GM10248 (cell line): ENCODE measurements at regions not wholly inside any gene's neighbourhood (a gene's known extent, or its start where the extent isn't known, plus 50 kb on each side); places are given as distances from the start of the nearest gene placed in this dataset.
A peak's percentile ranks its signal among the peaks of the same experiment; 100 is the strongest.
"Not testable (repeated sequence)": the region's sequence is repeated elsewhere in the genome, so short reads cannot be mapped to it uniquely, and the experiment has no call there.

Experiments
- CTCF ChIA-PET: fragments of 300-600 bp; sonication (Branson Sonifier 250); formaldehyde crosslinking; extraction: SDS; loops from one replicate; lab custom pipeline; 2021; ENCODE audit warnings: antibody characterized with exemption; lab: Yijun Ruan, JAX
- POLR2A ChIA-PET: fragments of 350-650 bp; sonication (Branson Sonifier 250); formaldehyde crosslinking; extraction: SDS; loops from one replicate; lab custom pipeline; 2020; ENCODE audit warnings: antibody characterized with exemption; lab: Yijun Ruan, JAX
- DNase-seq: peaks from one replicate; pipeline ENCODE4 v3.0.0; 2012; ENCODE audit errors: extremely low spot score
- TF ChIP-seq, protein P1 (sequence below): IDR thresholded peaks from 2 replicates; pipeline ENCODE4 v1.5.1; 2012; ENCODE audit warnings: mild to moderate bottlenecking, low read depth; ENCODE audit errors: extremely low read depth, missing control alignments, control extremely low read depth

DNA sequence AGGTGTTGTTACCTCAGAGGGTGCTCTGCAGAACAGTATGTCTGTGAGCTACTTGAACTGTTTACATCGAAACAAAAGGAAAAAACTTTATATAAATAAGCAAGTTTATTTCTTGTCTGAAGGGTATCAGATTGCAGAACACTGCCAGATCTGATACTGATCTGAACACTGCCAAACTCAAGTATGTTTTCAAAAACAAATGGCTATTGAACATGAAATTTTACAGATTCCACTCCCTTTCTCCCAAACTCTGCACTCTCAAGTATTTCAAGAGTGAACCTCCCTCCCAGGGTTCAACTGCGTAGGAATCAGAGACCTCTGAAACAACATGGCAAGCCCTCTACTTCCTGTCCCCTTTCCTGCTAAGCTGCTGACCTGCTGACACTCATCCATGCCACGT, 216.6 kb downstream of the ZNF33B start:
- ChIA-PET POLR2A (no interaction called here), CTCF (interaction anchor here (1.0 kb wide), 1 partner anchor 13 kb away, joined by 3 read pairs; no protein-coding TSS in a partner anchor)

DNA sequence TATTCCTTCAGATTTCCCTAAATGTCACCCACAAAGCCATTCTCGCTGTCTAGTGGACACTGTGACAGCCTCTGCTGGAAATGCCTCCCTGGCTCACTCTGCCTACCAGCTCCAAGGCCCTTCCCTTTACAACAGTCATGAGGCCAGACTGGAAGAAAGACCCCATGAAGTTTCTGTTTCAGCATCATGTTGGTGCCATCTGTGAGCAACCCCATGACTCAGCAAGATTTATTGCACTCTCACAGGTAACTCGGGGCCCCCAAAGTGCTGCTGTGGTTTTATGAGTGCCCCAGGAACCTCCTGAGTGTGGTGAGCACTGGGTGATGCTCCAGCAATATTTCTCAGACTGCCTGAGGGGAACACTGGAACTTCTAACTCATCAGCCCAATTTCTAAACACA, 218.6 kb downstream of the ZNF33B start:
- ChIA-PET CTCF (no interaction called here), POLR2A (no interaction called here)
- TF ChIP-seq, protein P1, sequence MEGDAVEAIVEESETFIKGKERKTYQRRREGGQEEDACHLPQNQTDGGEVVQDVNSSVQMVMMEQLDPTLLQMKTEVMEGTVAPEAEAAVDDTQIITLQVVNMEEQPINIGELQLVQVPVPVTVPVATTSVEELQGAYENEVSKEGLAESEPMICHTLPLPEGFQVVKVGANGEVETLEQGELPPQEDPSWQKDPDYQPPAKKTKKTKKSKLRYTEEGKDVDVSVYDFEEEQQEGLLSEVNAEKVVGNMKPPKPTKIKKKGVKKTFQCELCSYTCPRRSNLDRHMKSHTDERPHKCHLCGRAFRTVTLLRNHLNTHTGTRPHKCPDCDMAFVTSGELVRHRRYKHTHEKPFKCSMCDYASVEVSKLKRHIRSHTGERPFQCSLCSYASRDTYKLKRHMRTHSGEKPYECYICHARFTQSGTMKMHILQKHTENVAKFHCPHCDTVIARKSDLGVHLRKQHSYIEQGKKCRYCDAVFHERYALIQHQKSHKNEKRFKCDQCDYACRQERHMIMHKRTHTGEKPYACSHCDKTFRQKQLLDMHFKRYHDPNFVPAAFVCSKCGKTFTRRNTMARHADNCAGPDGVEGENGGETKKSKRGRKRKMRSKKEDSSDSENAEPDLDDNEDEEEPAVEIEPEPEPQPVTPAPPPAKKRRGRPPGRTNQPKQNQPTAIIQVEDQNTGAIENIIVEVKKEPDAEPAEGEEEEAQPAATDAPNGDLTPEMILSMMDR, result no peak
- no peak for DNase-seq

More for the DNA sequence above, 216.6 kb downstream of the ZNF33B start:
- TF ChIP-seq, protein P1, result no peak
- no peak for DNase-seq

DNA sequence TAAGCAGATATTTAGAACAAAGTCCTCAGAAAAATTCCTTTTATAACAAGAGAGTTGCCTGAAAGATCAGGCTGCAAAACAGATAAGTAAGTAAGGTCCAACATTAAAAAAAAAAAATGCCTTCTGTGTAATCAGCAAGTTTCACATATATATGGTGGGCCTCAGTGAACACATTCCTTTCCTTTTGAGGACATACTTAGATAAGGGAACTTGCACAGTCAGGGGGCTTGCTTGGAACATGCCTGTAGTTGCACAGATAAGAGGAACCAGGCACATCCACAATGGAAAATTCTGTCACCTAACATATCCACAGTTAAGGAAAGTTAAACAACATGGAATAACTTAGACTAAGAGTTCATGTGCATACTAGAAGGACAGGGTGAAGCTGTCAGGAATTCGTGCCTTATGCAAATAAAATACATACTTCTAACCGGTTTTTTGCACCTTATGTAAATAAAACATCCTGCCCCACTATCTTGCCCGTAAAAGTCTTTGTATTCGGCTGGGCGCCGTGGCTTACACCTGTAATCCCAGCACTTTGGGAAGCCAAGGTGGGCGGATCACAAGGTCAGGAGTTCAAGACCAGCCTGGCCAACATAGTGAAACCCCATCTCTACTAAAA, 257.3 kb downstream of the ZNF33B start:
- TF ChIP-seq, protein P1, result no peak
- ChIA-PET POLR2A (no interaction called here), CTCF (no interaction called here)
- DNase-seq, result no peak

DNA sequence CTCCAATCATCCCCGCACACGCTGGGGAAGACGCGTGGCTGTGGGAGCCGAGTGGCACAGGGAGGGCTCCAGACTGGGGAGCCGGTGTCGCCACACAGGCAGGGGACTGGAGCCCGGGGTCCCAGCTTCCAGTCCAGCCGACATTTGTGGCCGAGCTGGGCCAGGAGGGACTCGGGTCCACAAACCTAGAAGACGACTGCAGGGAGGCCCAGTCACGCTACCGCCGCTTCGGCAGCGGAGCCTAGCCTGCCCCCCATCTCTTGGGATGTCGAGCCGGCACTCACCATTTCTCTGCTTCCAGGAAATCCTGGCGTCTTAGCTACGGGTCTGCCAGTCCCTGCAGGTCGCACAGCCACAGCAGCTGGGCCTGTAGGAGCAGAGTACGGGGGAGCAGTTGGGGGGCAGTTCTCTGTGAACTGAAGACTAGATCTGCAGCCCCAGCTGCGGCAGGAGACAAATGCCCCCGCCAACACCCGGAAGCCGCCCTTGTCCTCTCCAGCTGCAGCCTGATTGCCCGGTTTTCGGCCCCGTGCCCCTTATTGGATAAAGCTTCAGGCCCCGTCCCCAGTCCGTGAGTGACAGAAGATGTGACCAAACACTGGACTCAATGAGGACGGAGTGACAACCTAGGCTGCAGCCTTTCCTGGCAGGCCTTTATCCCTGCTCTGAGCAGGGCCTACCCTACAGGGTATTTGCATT, 270.7 kb downstream of the ZNF33B start:
- TF ChIP-seq, protein P1, result no peak

DNA sequence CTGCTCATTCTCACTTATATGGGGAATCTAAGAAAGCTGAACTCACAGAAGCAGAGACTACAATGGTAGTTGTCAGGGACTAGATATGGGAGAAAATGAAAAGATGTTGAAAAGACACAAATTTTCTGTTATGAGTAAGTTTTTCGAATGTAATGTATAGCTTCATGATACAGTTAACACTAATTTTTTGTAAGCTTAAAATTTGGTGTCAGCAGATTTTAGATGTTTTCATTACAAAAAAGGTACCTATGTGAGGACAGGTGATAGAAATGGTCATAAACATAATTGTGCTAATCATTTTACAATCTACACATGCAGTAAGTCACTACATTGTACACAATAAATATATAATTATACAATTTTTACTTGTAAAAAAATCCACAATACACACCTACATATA, 286.6 kb downstream of the ZNF33B start:
- ChIA-PET POLR2A (no interaction called here), CTCF (interaction anchor here (0.7 kb wide), 1 partner anchor 11 kb away, joined by 3 read pairs; no protein-coding TSS in a partner anchor)
- TF ChIP-seq, protein P1, result no peak
- DNase-seq, result no peak

More for the DNA sequence above, 270.7 kb downstream of the ZNF33B start:
- peak; percentile 80 for DNase-seq
- CTCF ChIA-PET, result no interaction called here
- POLR2A ChIA-PET, result no interaction called here

DNA sequence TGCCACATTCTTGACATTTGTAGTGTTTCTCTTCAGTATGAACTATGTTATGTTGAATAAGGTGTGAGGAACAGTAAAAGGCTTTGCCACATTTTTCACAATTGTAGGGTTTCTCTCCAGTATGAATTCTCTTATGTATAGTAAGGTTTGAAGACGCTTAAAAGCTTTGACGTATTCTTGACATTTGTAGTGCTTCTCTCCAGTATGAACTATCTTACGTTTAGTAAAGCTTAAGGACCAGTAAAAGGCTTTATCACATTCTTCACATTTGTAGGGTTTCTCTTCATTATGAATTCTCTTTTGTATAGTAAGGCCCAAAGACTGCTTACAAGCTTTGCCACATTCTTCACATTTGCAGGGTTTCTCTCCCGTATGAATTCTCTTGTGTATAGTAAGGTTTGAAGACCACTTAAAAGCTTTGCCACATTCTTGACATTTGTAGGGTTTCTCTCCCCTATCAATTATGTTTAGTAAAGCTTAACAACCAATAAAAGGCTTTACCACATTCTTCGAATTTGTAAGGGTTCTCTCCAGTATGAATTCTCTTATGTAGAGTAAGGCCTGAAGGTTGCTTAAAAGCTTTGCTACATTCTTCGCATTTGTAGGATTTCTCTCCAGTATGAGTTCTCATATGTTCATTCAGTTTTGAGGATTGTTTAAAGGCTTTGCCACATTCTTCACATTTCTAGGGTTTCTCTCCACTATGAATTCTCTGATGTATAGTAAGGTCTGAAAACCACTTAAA, 301.6 kb downstream of the ZNF33B start:
- DNase-seq, CTCF ChIA-PET, POLR2A ChIA-PET: not testable (repeated sequence)

DNA sequence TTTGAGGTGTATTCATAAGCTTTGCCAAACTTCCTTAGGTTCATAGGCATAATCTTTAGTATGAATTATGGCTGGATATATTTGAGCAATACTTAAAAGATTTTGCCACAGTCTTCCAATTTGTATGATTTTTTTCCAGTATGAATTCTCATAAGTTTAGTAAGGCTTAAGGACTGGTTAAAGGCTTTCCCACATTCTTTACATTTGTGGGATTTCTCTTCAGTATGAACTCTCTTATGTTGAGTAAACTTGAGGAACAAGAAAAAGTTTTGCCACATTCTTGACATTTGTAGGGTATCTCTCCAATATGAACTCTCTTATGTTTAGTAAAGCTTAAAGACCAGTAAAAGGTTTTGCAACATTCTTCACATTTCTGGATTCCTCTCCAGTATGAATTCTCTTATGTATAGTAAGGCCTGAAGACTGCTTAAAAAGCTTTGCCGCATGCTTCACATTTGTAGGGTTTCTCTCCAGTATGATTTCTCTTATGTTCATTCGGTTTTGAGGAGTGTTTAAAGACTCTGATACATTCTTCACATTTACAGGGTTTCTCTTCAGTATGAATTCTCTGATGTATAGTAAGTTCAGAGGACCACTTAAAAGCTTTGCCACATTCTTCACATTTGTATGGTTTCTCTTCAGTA, 302.6 kb downstream of the ZNF33B start:
- CTCF ChIA-PET, POLR2A ChIA-PET, DNase-seq: not testable (repeated sequence)
